HFF-Myc (cell line): ENCODE measurements at regions not wholly inside any gene's neighbourhood (a gene's known extent, or its start where the extent isn't known, plus 50 kb on each side); places are given as distances from the start of the nearest gene placed in this dataset.
"Not testable (repeated sequence)": the region's sequence is repeated elsewhere in the genome, so short reads cannot be mapped to it uniquely, and the experiment has no call there.

Experiments
- DNase-seq: peaks from one replicate; pipeline ENCODE4 v3.0.0-alpha.2; 2011; ENCODE audit warnings: low read depth; ENCODE audit errors: extremely low read depth
- H3K4me3 ChIP-seq: replicated peaks from 2 replicates; pipeline ENCODE4 v1.5.1; 2011; ENCODE audit warnings: low read depth, mild to moderate bottlenecking, control low read depth, low read length
- CTCF ChIP-seq: IDR thresholded peaks from 2 replicates; pipeline ENCODE4 v1.5.1; 2012; ENCODE audit warnings: mild to moderate bottlenecking, low read depth, low read length, control low read depth; ENCODE audit errors: missing control alignments

GRCh38 chr14:28361486-28361885 lies 405.1 kb upstream of the FOXG1 start:
- H3K4me3 ChIP-seq = no peak overlapping the region
- no peak for TF ChIP-seq CTCF
- no peak for DNase-seq

DNA sequence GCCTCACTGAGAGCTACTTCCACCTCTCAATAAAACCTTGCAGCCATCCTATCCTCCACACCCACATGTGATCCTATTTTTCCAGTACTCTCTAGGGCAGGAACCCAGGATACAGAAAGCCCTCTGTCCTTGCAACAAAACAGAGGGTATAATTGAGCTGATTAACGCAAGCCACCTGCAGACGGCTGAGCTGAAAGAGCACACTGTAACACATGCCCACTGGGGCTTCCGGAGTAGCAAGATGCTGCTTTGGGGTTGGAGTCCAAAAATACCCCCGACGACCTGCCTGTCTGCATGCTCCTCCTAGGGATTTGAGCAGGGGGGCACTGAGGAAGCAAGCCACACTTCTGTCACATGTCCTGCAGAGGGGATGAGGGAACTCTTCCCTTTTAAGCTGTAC lies 401.1 kb upstream of the FOXG1 start:
- DNase-seq = no peak
- no peak for TF ChIP-seq CTCF
- H3K4me3 ChIP-seq = no peak overlapping the region

- no peak overlapping the region for H3K4me3 ChIP-seq
- DNase-seq = no peak
- no peak for TF ChIP-seq CTCF
Measured at GRCh38 chr14:28373721-28374120, 392.9 kb upstream of the FOXG1 start.

GRCh38 chr14:28375295-28375694 lies 391.3 kb upstream of the FOXG1 start:
- no peak overlapping the region for H3K4me3 ChIP-seq
- DNase-seq = no peak
- peak; percentile 29 for TF ChIP-seq CTCF

DNA sequence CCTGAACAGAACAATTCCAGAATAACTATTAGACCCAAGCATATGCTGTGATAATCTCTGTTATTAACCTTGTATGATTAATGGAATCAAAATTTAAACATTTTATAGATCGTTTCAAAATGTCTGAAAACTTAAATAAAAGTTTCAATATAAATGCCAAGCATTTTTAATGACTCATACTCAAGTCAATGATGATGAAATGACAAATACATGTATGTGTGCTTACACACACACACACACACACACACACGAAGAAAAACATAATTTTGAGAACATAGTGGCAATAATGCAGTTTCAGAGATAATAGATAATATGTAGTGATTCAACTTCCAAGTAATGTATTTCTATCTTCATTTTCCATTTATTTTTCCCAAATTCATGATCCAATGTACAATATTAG lies 384.9 kb upstream of the FOXG1 start:
- TF ChIP-seq CTCF = no peak
- DNase-seq = no peak
- no peak overlapping the region for H3K4me3 ChIP-seq

DNA sequence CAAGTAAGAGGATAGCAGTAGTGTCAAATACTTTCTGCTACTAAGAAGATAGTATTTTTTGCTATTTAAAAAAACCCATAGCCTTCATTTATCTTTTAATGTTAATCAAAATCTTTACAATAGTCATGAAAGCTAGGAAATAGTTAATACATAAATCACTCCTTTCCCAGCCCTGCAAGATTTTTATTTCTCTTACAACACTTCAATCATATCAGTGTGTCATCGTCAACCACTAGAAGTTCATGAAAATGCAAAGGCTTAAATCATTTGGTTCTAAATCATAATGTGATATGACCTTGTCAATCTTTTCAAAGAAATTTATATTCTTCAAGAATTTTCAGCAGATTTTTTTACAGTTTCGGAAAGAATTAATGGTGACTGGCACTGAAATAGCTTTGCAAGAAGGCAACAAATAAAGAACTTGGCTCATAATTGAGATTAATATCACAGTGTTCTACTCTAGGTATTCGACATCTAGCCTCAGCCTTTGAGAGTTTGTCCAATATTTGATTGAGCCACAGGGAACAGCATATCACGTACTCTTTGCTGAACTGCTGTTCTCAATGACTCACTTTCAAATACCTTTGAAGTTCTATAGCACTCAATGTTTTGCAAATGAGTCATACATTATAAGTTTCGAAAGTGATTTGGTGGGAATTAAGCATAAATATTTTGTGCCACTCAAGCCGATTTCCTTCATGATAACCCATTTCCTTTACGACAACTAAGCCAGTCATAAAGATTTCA lies 384.0 kb upstream of the FOXG1 start:
- DNase-seq = no peak
- no peak overlapping the region for H3K4me3 ChIP-seq
- no peak for TF ChIP-seq CTCF

- TF ChIP-seq CTCF = no peak
- no peak for DNase-seq
- no peak overlapping the region for H3K4me3 ChIP-seq
Measured at GRCh38 chr14:28398506-28398905, 368.1 kb upstream of the FOXG1 start.

DNA sequence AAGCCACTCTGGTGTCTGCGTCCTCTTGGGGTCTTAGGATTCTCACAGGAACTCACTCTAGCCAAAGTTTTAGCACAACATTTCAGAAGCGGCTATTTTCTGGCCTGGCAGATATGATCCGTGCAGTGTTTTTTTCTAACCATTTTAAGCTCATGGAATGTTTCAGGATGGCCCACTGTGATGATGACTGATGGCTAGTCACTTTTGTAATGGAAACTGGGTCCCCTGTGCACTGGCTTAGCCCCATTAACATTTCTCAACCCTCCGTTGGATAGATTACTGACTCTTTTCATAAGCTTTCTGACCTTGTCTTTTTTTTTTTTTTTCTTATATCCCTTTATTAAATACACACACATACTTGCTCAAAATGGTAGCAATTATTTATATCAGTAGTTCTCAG lies 364.9 kb upstream of the FOXG1 start:
- not testable (repeated sequence) for DNase-seq, H3K4me3 ChIP-seq
